ENCODE measurements at regions not wholly inside any gene's neighbourhood (a gene's known extent, or its start where the extent isn't known, plus 50 kb on each side); places are given as distances from the start of the nearest gene placed in this dataset.

GRCh38 chr5:81800797-81801196 lies 49.9 kb upstream of the SSBP2 start:
- no peaks in the 10 kb centered on the region for H3K36me3 ChIP-seq (ENCODE audit: control insufficient read depth, insufficient read depth, low read length)
- DNase-seq (ENCODE audit: low read depth in 2 of 2) = peak in 1 of 2 donors; percentile 23
- H3K27ac ChIP-seq (ENCODE audit: insufficient read depth, low read length) = no peak overlapping the region
- no peaks in the 10 kb centered on the region for H3K79me2 ChIP-seq (ENCODE audit: control insufficient read depth, insufficient read depth, low read length)
- H3K4me2 ChIP-seq (ENCODE audit: extremely low read depth, insufficient read depth, low read length) = no peak overlapping the region
- no peaks in the 10 kb centered on the region for H3K9me3 ChIP-seq (ENCODE audit: control insufficient read depth, insufficient read depth, low read depth, low read length)
- no peaks in the 10 kb centered on the region for H4K20me1 ChIP-seq (ENCODE audit: control insufficient read depth, extremely low read depth, insufficient read depth, low read length)
- H2AFZ ChIP-seq (ENCODE audit: low read length) = no peak overlapping the region
- no peak for TF ChIP-seq CTCF (conservative IDR thresholded peaks at IDR 0.05 in 1 of 2, IDR thresholded peaks at IDR 0.05 in 1 of 2; ENCODE audit: low read depth in 1 of 2, low read length in 2 of 2)
- TF ChIP-seq EZH2 (IDR thresholded peaks at IDR 0.05; ENCODE audit: low read length, missing control alignments) = no peak
- no peak overlapping the region for H3K4me3 ChIP-seq (replicated peaks in 1 of 4; ENCODE audit: control extremely low read depth in 1 of 4, insufficient read depth in 1 of 4, low read depth in 3 of 4, low read length in 4 of 4)
- no peak overlapping the region for H3K9ac ChIP-seq (ENCODE audit: insufficient read depth, low read length)
- H3K27me3 ChIP-seq (ENCODE audit: control insufficient read depth, insufficient read depth, low read length) = no peaks in the 10 kb centered on the region
- H3K4me1 ChIP-seq (ENCODE audit: control insufficient read depth, extremely low read depth, insufficient read depth, low read length) = no peaks in the 10 kb centered on the region
